WTC11 (cell line): ENCODE measurements at regions not wholly inside any gene's neighbourhood (a gene's known extent, or its start where the extent isn't known, plus 50 kb on each side); places are given as distances from the start of the nearest gene placed in this dataset.

Experiments
- ATAC-seq: fragments of 200-7000 bp; cut with Tn5 transposase; 2 replicates; pipeline ENCODE4 v1.10.0; 2021; ENCODE audit warnings: mild to moderate bottlenecking, moderate library complexity
- CTCF ChIA-PET: fragments of 300-600 bp; sonication (Branson Sonifier 250); formaldehyde crosslinking; loops from one replicate; lab custom pipeline; 2021; ENCODE audit warnings: antibody characterized with exemption; lab: Charles Lee
- POLR2A ChIA-PET: fragments of 350-600 bp; sonication (Branson Sonifier 250); formaldehyde crosslinking; loops from one replicate; lab custom pipeline; 2021; ENCODE audit warnings: antibody characterized with exemption; lab: Charles Lee
- DNase-seq: peaks from one replicate; pipeline ENCODE4 v3.0.0; 2021; ENCODE audit warnings: low spot score
- H3K27ac Mint-ChIP-seq: 2 replicates; pipeline ENCODE4 v1.8.0; 2021; ENCODE audit warnings: mixed read lengths
- H3K27me3 Mint-ChIP-seq: 2 replicates; pipeline ENCODE4 v1.8.0; 2021; ENCODE audit warnings: low read depth, mild to moderate bottlenecking, moderate library complexity, mixed read lengths
- H3K36me3 Mint-ChIP-seq: 2 replicates; pipeline ENCODE4 v1.8.0; 2021; ENCODE audit warnings: mixed read lengths
- H3K4me1 Mint-ChIP-seq: 2 replicates; pipeline ENCODE4 v1.8.0; 2022; ENCODE audit warnings: mixed read lengths
- H3K4me3 Mint-ChIP-seq: 2 replicates; pipeline ENCODE4 v1.8.0; 2021; ENCODE audit warnings: mild to moderate bottlenecking, moderate library complexity, mixed read lengths
- H3K9me3 Mint-ChIP-seq: 2 replicates; pipeline ENCODE4 v1.8.0; 2021; ENCODE audit warnings: mixed read lengths
- CREB1 ChIP-seq: sonication (generic); formaldehyde crosslinking; IDR thresholded peaks from 2 replicates; pipeline ENCODE4 v1.8.0; 2023; ENCODE audit warnings: mild to moderate bottlenecking, missing genetic modification reagents
- CREM ChIP-seq: sonication (generic); formaldehyde crosslinking; IDR thresholded peaks from 2 replicates; pipeline ENCODE4 v1.8.1; 2022; ENCODE audit warnings: mild to moderate bottlenecking, missing genetic modification reagents, moderate library complexity
- ELF4 ChIP-seq: sonication (generic); formaldehyde crosslinking; IDR thresholded peaks from 2 replicates; pipeline ENCODE4 v1.8.1; 2022; ENCODE audit warnings: low read depth, mild to moderate bottlenecking, moderate library complexity, missing genetic modification reagents
- EMX1 ChIP-seq: fragments of 250-450 bp; sonication (Bioruptor Pico); IDR thresholded peaks from 2 replicates; pipeline ENCODE4 v1.8.0; 2021; ENCODE audit warnings: mild to moderate bottlenecking
- ETV6 ChIP-seq: sonication (generic); formaldehyde crosslinking; IDR thresholded peaks from 2 replicates; pipeline ENCODE4 v1.8.1; 2022; ENCODE audit warnings: mild to moderate bottlenecking, missing genetic modification reagents
- FOXK1 ChIP-seq: sonication (generic); formaldehyde crosslinking; IDR thresholded peaks from 2 replicates; pipeline ENCODE4 v1.8.0; 2022; ENCODE audit warnings: mild to moderate bottlenecking, moderate library complexity, missing genetic modification reagents
- IRF2 ChIP-seq: sonication (generic); formaldehyde crosslinking; IDR thresholded peaks from 2 replicates; pipeline ENCODE4 v1.8.0; 2022; ENCODE audit warnings: low read depth, missing genetic modification reagents, borderline replicate concordance
- JUN ChIP-seq: sonication (generic); formaldehyde crosslinking; IDR thresholded peaks from 2 replicates; pipeline ENCODE4 v1.8.0; 2023; ENCODE audit warnings: mild to moderate bottlenecking, missing genetic modification reagents
- MAX ChIP-seq: sonication (generic); formaldehyde crosslinking; IDR thresholded peaks from 2 replicates; pipeline ENCODE4 v1.8.0; 2022; ENCODE audit warnings: mild to moderate bottlenecking, missing genetic modification reagents
- MYBL2 ChIP-seq: sonication (generic); formaldehyde crosslinking; IDR thresholded peaks from 2 replicates; pipeline ENCODE4 v1.8.1; 2023; ENCODE audit warnings: mild to moderate bottlenecking, moderate library complexity, missing genetic modification reagents
- NR2C2 ChIP-seq: sonication (generic); formaldehyde crosslinking; IDR thresholded peaks from 2 replicates; pipeline ENCODE4 v1.8.0; 2022; ENCODE audit warnings: mild to moderate bottlenecking, missing genetic modification reagents
- OVOL2 ChIP-seq: fragments of 250-450 bp; sonication (Bioruptor Pico); IDR thresholded peaks from 2 replicates; pipeline ENCODE4 v1.9.0; 2021; ENCODE audit warnings: mild to moderate bottlenecking, borderline replicate concordance
- SMAD4 ChIP-seq: sonication (generic); formaldehyde crosslinking; IDR thresholded peaks from 2 replicates; pipeline ENCODE4 v1.8.0; 2022; ENCODE audit warnings: mild to moderate bottlenecking, missing genetic modification reagents
- SP1 ChIP-seq: sonication (generic); formaldehyde crosslinking; conservative IDR thresholded peaks from 2 replicates; pipeline ENCODE4 v1.8.1; 2022; ENCODE audit warnings: missing genetic modification reagents
- TCF7 ChIP-seq: sonication (generic); formaldehyde crosslinking; IDR thresholded peaks from 2 replicates; pipeline ENCODE4 v1.8.0; 2022; ENCODE audit warnings: mild to moderate bottlenecking, low read depth, missing genetic modification reagents, moderate library complexity
- TEAD4 ChIP-seq: sonication (generic); formaldehyde crosslinking; IDR thresholded peaks from 2 replicates; pipeline ENCODE4 v1.8.0; 2022; ENCODE audit warnings: mild to moderate bottlenecking, missing genetic modification reagents
- ZBTB21 ChIP-seq: sonication (generic); formaldehyde crosslinking; IDR thresholded peaks from 2 replicates; pipeline ENCODE4 v1.8.1; 2023; ENCODE audit warnings: mild to moderate bottlenecking, missing genetic modification reagents, borderline replicate concordance
- ZNF263 ChIP-seq: sonication (generic); formaldehyde crosslinking; IDR thresholded peaks from 2 replicates; pipeline ENCODE4 v1.8.1; 2022; ENCODE audit warnings: low read depth, mild to moderate bottlenecking, moderate library complexity, missing genetic modification reagents
- ZNF416 ChIP-seq: fragments of 250-450 bp; sonication (Bioruptor Pico); IDR thresholded peaks from 2 replicates; pipeline ENCODE4 v1.9.0; 2021; ENCODE audit warnings: mild to moderate bottlenecking, inconsistent platforms
- ZNF532 ChIP-seq: fragments of 250-450 bp; sonication (Bioruptor Pico); IDR thresholded peaks from 2 replicates; pipeline ENCODE4 v1.9.0; 2021; ENCODE audit warnings: mild to moderate bottlenecking, borderline replicate concordance
- TF ChIP-seq, protein P1 (sequence below): fragments of 200-600 bp; IDR thresholded peaks from 2 replicates; pipeline ENCODE4 v1.8.0; 2022; ENCODE audit warnings: antibody characterized with exemption
- TF ChIP-seq, protein P2 (sequence below): fragments of 250-450 bp; sonication (Bioruptor Pico); IDR thresholded peaks from 2 replicates; pipeline ENCODE4 v2.1.2; 2022; ENCODE audit warnings: mild to moderate bottlenecking, moderate library complexity
- TF ChIP-seq, protein P3 (sequence below): sonication (generic); formaldehyde crosslinking; IDR thresholded peaks from 2 replicates; pipeline ENCODE4 v1.8.1; 2023; ENCODE audit warnings: mild to moderate bottlenecking, missing genetic modification reagents
- TF ChIP-seq, protein P4 (sequence below): fragments of 250-450 bp; sonication (Bioruptor Pico); IDR thresholded peaks from 2 replicates; pipeline ENCODE4 v1.9.0; 2021; ENCODE audit warnings: mild to moderate bottlenecking

GRCh38 chr2:121875585-121876185 lies 120.2 kb downstream of the TSN start:
- no peak for ATAC-seq
- Mint-ChIP-seq H3K36me3 (0 out of 2 replicates have a peak, but pooled peaks cover 3% of the 10 kb centered on the region), H3K4me3 (no peak overlapping the region), H3K9me3 (peaks cover 8% of the 10 kb centered on the region), H3K4me1 (peaks cover 4% of the 10 kb centered on the region; the same call in 1 of the 2 replicates), H3K27me3 (no peaks in the 10 kb centered on the region), H3K27ac (no peak overlapping the region)
- POLR2A ChIA-PET, result no interaction called here
- no peak for TF ChIP-seq SP1
- no peak for TF ChIP-seq SMAD4
- TF ChIP-seq OVOL2 (CRISPR knock-in tag), result no peak
- TF ChIP-seq ZNF416 (CRISPR knock-in tag), result no peak
- no peak for TF ChIP-seq FOXK1 (CRISPR knock-in tag)
- no peak for TF ChIP-seq CREB1 (CRISPR knock-in tag)
- TF ChIP-seq TEAD4 (CRISPR knock-in tag), result no peak
- no peak for TF ChIP-seq CREM (CRISPR knock-in tag)
- no peak for DNase-seq
- CTCF ChIA-PET, result no interaction called here

- Mint-ChIP-seq H3K4me1 (peaks cover 4% of the 10 kb centered on the region; the same call in 1 of the 2 replicates), H3K27me3 (no peaks in the 10 kb centered on the region), H3K4me3 (no peak overlapping the region), H3K27ac (no peak overlapping the region), H3K9me3 (peaks cover 8% of the 10 kb centered on the region), H3K36me3 (0 out of 2 replicates have a peak, but pooled peaks cover 3% of the 10 kb centered on the region)
- CTCF ChIA-PET, result no interaction called here
- POLR2A ChIA-PET, result no interaction called here
- ATAC-seq (no peak), DNase-seq (no peak)
- TF ChIP-seq IRF2 (CRISPR knock-in tag) (no peak), NR2C2 (no peak), SP1 (no peak), MYBL2 (CRISPR knock-in tag) (no peak), ZNF263 (no peak), ZBTB21 (no peak), TCF7 (no peak), ELF4 (no peak), ETV6 (no peak), MAX (no peak), JUN (CRISPR knock-in tag) (no peak), ZNF532 (no peak), EMX1 (CRISPR knock-in tag) (no peak)
- TF ChIP-seq, protein P1, sequence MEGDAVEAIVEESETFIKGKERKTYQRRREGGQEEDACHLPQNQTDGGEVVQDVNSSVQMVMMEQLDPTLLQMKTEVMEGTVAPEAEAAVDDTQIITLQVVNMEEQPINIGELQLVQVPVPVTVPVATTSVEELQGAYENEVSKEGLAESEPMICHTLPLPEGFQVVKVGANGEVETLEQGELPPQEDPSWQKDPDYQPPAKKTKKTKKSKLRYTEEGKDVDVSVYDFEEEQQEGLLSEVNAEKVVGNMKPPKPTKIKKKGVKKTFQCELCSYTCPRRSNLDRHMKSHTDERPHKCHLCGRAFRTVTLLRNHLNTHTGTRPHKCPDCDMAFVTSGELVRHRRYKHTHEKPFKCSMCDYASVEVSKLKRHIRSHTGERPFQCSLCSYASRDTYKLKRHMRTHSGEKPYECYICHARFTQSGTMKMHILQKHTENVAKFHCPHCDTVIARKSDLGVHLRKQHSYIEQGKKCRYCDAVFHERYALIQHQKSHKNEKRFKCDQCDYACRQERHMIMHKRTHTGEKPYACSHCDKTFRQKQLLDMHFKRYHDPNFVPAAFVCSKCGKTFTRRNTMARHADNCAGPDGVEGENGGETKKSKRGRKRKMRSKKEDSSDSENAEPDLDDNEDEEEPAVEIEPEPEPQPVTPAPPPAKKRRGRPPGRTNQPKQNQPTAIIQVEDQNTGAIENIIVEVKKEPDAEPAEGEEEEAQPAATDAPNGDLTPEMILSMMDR, result no peak
- TF ChIP-seq, protein P2, sequence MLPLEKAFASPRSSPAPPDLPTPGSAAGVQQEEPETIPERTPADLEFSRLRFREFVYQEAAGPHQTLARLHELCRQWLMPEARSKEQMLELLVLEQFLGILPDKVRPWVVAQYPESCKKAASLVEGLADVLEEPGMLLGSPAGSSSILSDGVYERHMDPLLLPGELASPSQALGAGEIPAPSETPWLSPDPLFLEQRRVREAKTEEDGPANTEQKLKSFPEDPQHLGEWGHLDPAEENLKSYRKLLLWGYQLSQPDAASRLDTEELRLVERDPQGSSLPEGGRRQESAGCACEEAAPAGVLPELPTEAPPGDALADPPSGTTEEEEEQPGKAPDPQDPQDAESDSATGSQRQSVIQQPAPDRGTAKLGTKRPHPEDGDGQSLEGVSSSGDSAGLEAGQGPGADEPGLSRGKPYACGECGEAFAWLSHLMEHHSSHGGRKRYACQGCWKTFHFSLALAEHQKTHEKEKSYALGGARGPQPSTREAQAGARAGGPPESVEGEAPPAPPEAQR (CRISPR knock-in tag), result no peak
- TF ChIP-seq, protein P3, sequence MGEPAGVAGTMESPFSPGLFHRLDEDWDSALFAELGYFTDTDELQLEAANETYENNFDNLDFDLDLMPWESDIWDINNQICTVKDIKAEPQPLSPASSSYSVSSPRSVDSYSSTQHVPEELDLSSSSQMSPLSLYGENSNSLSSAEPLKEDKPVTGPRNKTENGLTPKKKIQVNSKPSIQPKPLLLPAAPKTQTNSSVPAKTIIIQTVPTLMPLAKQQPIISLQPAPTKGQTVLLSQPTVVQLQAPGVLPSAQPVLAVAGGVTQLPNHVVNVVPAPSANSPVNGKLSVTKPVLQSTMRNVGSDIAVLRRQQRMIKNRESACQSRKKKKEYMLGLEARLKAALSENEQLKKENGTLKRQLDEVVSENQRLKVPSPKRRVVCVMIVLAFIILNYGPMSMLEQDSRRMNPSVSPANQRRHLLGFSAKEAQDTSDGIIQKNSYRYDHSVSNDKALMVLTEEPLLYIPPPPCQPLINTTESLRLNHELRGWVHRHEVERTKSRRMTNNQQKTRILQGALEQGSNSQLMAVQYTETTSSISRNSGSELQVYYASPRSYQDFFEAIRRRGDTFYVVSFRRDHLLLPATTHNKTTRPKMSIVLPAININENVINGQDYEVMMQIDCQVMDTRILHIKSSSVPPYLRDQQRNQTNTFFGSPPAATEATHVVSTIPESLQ, result no peak
- TF ChIP-seq, protein P4, sequence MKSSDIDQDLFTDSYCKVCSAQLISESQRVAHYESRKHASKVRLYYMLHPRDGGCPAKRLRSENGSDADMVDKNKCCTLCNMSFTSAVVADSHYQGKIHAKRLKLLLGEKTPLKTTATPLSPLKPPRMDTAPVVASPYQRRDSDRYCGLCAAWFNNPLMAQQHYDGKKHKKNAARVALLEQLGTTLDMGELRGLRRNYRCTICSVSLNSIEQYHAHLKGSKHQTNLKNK, result no peak
These were observed 121.9 kb downstream of the TSN start for GRCh38 chr2:121877366-121877765.
